ENCODE measurements at regions not wholly inside any gene's neighbourhood (a gene's known extent, or its start where the extent isn't known, plus 50 kb on each side); places are given as distances from the start of the nearest gene placed in this dataset.

- TF ChIP-seq POLR2AphosphoS5 (IDR thresholded peaks at IDR 0.05; ENCODE audit: low read depth, low read length) (no peak), CTCF (IDR thresholded peaks at IDR 0.05) (no peak), TCF12 (IDR thresholded peaks at IDR 0.05) (no peak), RCOR1 (IDR thresholded peaks at IDR 0.05; ENCODE audit: low read length) (no peak), JUND (IDR thresholded peaks at IDR 0.05) (no peak), SIN3A (IDR thresholded peaks at IDR 0.05; ENCODE audit: borderline replicate concordance, low read depth, low read length) (no peak), RAD21 (IDR thresholded peaks at IDR 0.05; ENCODE audit: low read length) (no peak), TAF1 (IDR thresholded peaks at IDR 0.05; ENCODE audit: borderline replicate concordance, low read depth, low read length) (no peak), GATA2 (CRISPR knock-in tag; IDR thresholded peaks at IDR 0.05) (no peak), PBX3 (IDR thresholded peaks at IDR 0.05) (no peak), CHD2 (IDR thresholded peaks at IDR 0.05; ENCODE audit: low read length, partially characterized antibody) (no peak), EP300 (IDR thresholded peaks at IDR 0.05; ENCODE audit: borderline replicate concordance in 1 of 2, low read depth in 1 of 2, low read length in 1 of 2) (no peak), MEF2A (IDR thresholded peaks at IDR 0.05; ENCODE audit: borderline replicate concordance, low read depth) (no peak)
These were observed 65.3 kb upstream of the WIPF1 start for GRCh38 chr2:174662859-174663258.

All from SK-N-SH (cell line).